ENCODE measurements at regions not wholly inside any gene's neighbourhood (a gene's known extent, or its start where the extent isn't known, plus 50 kb on each side); places are given as distances from the start of the nearest gene placed in this dataset.

DNA sequence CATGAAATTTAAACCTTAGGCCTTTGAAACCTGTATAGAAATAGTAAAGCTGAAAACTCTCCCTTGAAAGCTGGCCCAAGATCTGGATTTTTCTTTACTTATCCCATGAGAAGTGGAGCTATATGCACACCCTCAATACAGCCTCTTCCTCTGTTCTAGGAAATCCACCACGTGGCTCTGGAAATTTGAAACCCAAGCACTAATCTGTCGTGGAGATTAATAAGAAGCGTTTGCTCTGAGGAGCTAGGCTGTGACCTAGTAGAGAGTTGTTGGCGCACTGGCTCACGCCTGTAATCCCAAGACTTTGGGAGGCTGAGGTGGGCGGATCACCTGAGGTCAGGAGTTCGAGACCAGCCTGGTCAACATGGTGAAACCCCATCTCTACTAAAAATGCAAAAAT, 291.3 kb upstream of the PLXNA2 start:
- TF ChIP-seq, protein P1, sequence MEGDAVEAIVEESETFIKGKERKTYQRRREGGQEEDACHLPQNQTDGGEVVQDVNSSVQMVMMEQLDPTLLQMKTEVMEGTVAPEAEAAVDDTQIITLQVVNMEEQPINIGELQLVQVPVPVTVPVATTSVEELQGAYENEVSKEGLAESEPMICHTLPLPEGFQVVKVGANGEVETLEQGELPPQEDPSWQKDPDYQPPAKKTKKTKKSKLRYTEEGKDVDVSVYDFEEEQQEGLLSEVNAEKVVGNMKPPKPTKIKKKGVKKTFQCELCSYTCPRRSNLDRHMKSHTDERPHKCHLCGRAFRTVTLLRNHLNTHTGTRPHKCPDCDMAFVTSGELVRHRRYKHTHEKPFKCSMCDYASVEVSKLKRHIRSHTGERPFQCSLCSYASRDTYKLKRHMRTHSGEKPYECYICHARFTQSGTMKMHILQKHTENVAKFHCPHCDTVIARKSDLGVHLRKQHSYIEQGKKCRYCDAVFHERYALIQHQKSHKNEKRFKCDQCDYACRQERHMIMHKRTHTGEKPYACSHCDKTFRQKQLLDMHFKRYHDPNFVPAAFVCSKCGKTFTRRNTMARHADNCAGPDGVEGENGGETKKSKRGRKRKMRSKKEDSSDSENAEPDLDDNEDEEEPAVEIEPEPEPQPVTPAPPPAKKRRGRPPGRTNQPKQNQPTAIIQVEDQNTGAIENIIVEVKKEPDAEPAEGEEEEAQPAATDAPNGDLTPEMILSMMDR (IDR thresholded peaks at IDR 0.05; ENCODE audit: borderline replicate concordance, extremely low read depth, low read length, poor library complexity, severe bottlenecking), result no peak
- no peak for TF ChIP-seq EZH2 (IDR thresholded peaks at IDR 0.05; ENCODE audit: borderline replicate concordance, low read depth, low read length, severe bottlenecking)

All from DND-41 (cell line).